ENCODE measurements at regions not wholly inside any gene's neighbourhood (a gene's known extent, or its start where the extent isn't known, plus 50 kb on each side); places are given as distances from the start of the nearest gene placed in this dataset.

DNA sequence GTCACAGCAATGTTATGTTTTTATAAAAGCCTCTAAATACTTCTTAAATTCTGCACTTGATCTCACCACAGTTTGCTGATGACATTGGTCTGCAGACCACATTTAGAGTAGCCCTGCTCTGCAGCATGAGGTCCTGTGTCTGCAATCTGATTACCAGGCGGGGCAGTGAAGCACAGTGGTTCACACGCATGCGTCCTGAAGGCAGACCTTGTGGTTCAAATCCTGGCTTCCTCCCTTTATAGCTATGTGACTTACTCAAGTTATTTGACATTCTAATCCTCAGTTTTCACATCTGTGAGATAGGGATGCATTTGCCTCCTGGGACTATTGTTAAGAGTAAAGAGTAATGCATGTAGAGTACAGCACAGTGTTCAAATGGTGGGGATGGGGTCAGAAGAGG, 50.3 kb downstream of the BMAL2 start:
- TF ChIP-seq, protein P1, sequence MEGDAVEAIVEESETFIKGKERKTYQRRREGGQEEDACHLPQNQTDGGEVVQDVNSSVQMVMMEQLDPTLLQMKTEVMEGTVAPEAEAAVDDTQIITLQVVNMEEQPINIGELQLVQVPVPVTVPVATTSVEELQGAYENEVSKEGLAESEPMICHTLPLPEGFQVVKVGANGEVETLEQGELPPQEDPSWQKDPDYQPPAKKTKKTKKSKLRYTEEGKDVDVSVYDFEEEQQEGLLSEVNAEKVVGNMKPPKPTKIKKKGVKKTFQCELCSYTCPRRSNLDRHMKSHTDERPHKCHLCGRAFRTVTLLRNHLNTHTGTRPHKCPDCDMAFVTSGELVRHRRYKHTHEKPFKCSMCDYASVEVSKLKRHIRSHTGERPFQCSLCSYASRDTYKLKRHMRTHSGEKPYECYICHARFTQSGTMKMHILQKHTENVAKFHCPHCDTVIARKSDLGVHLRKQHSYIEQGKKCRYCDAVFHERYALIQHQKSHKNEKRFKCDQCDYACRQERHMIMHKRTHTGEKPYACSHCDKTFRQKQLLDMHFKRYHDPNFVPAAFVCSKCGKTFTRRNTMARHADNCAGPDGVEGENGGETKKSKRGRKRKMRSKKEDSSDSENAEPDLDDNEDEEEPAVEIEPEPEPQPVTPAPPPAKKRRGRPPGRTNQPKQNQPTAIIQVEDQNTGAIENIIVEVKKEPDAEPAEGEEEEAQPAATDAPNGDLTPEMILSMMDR (IDR thresholded peaks at IDR 0.05), result no peak

DNA sequence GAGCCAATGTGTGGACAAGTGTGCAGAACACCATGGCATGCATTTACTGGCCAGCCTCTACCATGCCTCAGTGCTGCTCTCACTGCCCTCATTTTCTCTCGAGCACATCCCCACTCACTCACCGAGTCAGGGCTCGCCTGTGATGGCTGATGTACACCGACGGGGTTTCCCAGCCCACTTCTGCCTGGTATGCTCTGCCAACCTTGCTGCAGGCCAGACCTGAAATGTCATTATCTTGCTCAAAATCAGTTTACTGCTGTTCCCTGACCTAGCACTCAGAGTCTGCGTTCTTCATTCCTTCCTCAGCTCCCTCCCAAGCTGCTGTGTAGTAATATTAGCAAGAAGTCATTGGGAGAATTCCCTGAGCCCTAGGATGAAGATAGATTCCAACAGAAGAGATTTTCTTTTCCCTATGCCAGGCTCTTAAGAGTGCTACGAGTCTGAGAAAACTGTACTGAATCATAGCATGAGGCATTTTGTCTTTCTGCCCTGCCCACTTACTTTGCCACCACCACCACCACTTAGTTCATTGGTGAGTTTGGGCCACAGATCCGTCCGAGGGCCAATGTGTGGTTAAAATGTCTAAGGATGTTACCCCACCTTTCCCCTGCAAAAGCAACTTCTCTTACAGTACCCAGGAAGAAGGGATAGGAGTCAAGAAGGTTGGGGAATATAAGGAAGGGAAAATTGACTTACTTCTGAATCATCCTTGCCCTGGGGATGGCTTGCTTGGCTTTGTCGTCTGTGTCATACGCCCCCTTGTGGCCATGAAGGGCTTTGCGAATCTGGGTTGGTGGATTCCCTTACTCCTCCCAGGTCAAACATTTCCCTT, 51.0 kb downstream of the BMAL2 start:
- TF ChIP-seq, protein P1 (IDR thresholded peaks at IDR 0.05), result peak; percentile 91

DNA sequence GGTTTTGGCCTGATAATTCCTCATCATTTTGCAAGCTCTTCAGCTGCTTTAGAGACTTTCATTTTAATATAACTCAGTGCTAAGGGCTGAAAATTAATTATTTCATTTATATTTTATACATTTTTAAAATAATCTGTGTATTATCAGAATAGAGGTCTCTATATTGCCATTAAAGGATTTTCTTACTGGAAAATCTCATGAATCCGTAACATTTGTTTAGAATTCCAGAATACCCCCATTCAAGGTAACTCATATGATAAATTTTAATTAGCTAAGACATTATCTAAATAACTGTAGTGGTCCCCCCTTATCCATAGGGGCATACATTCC, 51.6 kb downstream of the BMAL2 start:
- TF ChIP-seq, protein P1 (IDR thresholded peaks at IDR 0.05), result no peak

DNA sequence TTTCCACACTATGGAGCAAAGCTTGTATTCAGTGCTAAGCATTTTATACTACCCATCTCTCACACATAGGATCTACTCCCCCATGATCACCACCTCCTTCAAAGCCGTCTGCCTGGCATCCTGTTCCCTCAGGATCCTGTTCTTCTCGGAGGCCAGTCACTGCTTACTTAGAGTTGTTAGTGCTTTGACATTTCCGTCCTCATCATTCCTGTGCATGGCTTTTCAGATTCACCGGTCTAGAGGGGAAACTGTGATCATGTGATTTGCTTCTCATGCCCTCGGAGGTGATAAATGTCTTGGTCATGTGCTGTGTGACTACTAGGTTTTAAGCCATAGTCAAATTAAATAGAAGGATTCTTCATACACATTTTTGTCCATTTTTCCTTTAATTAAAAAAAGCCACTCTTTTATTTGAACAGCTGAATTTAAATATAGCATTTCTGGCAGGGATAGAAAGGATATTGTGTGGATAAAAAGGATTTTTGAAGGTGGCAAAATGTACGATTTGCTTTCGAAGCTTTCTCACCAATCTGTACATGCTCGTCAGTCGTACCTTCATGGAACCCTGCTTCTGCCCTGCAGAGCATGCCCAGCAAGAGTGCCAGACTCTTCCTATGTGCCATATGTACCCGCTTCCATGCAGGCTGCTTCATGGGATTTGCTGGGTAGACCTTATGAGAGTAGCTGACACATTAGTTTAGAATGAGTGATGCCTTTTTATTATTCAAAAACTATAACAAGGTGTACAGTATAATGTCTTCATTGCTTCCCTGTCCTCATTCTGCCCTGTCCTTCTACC, 53.3 kb downstream of the BMAL2 start:
- TF ChIP-seq, protein P1 (IDR thresholded peaks at IDR 0.05), result no peak

DNA sequence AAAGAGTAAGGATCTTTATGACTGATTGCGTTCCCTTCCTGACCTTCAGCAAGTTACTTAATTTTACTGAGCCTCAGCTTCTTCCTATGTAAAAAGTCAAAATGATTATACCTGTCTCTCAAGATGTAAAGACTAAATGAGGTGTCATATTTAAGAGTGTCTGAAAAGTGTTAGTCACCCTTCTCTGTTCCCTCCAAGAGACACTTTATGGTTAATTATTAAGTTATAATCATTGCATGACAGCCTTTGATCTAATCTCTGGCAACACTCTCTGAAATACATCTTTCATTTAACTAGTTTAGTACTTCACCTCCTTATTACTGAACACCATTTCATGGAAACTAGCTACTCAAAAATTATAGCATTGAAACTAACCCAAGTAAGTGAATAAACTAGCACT, 54.8 kb downstream of the BMAL2 start:
- TF ChIP-seq, protein P1 (IDR thresholded peaks at IDR 0.05), result no peak

DNA sequence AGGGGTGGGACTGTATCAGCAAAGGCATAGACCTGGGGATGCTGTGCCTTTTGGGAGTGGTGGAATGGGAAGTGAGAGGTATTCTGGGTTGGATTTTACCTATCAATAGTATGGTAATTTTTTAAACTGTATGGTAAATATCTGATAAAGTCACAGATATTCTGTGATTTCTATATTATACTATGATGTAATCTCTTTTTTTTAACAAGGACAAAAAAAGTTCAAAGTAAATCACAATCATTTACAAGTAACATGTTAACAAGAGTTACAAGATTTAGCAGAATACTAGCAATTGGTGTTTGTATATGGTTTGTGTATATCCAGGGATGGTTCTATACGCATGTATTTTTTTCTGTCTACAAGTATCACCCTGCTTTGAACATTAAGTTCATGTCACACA, 56.0 kb downstream of the BMAL2 start:
- TF ChIP-seq, protein P1 (IDR thresholded peaks at IDR 0.05), result no peak

DNA sequence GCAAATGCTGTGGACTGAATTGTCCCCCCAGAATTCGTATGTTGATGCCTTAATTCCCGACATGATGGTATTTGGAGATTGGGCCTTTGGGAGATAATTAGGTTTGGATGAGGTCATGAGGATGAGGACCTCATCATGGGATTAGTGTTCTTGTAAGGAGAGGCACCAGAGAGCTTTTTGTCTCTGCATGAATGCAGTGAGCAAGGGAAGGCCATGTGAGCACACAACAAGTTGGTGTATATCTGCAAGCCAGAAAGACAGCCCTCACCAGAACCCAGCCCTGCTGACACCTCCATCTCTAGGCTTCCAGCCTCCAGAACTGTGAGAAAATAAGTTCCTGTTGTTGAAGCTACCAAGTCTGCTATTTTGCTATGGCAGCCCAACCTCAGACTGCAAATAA, 51.9 kb upstream of the SMCO2 start:
- TF ChIP-seq, protein P1 (IDR thresholded peaks at IDR 0.05), result no peak
